Neural cell (in vitro differentiated cells): ENCODE measurements at regions not wholly inside any gene's neighbourhood (a gene's known extent, or its start where the extent isn't known, plus 50 kb on each side); places are given as distances from the start of the nearest gene placed in this dataset.
A peak's percentile ranks its signal among the peaks of the same experiment; 100 is the strongest.

Source experiments
- H2AFZ ChIP-seq: fragments of 200-600, 300-800 bp; sonication (generic), shearing (Covaris generic); 2 replicates; pipeline ENCODE4 v1.6.0; 2014; ENCODE audit warnings: low read depth, mild to moderate bottlenecking, antibody characterized with exemption, low read length, moderate library complexity
- H3F3A ChIP-seq: fragments of 200-600 bp; shearing (Covaris generic); 2 replicates; pipeline ENCODE4 v1.6.1; 2016; ENCODE audit warnings: mild to moderate bottlenecking, moderate library complexity, mixed read lengths, antibody characterized with exemption, low read length; ENCODE audit not compliant: insufficient read depth, poor library complexity, severe bottlenecking
- H3K27ac ChIP-seq: fragments of 200-600, 300-800 bp; sonication (generic), shearing (Covaris generic); 2 replicates; pipeline ENCODE4 v1.5.1; 2014; ENCODE audit warnings: mild to moderate bottlenecking, low read length, moderate library complexity
- H3K27me3 ChIP-seq: fragments of 300-800, 200-600 bp; sonication (generic), shearing (Covaris generic); 2 replicates; pipeline ENCODE4 v1.6.0; 2014; ENCODE audit warnings: mild to moderate bottlenecking, low read depth, low read length, moderate library complexity; ENCODE audit not compliant: insufficient read depth
- H3K36me3 ChIP-seq: fragments of 300-800, 200-600 bp; sonication (generic), shearing (Covaris generic); 2 replicates; pipeline ENCODE4 v1.5.1; 2014; ENCODE audit warnings: mild to moderate bottlenecking, antibody characterized with exemption, low read length, moderate library complexity; ENCODE audit not compliant: insufficient read depth
- H3K4me2 ChIP-seq: fragments of 300-800, 200-600 bp; sonication (generic), shearing (Covaris generic); 2 replicates; pipeline ENCODE4 v1.6.0; 2014; ENCODE audit warnings: mild to moderate bottlenecking, low read length
- H3K4me3 ChIP-seq: fragments of 300-800, 200-600 bp; sonication (generic), shearing (Covaris generic); 2 replicates; pipeline ENCODE4 v1.5.1; 2014; ENCODE audit warnings: mild to moderate bottlenecking, low read length, moderate library complexity
- H3K79me2 ChIP-seq: fragments of 200-600 bp; shearing (Covaris generic); replicated peaks from 2 replicates; pipeline ENCODE4 v1.6.0; 2014; ENCODE audit warnings: mild to moderate bottlenecking, low read length, moderate library complexity; ENCODE audit not compliant: insufficient read depth
- H3K9ac ChIP-seq: fragments of 300-800, 200-600 bp; sonication (generic), shearing (Covaris generic); 2 replicates; pipeline ENCODE4 v1.6.1; 2016; ENCODE audit warnings: mild to moderate bottlenecking, low read length, mixed read lengths
- H3K9me2 ChIP-seq: fragments of 200-600 bp; shearing (Covaris generic); 2 replicates; pipeline ENCODE4 v1.6.1; 2016; ENCODE audit warnings: mild to moderate bottlenecking, low read length, mixed read lengths; ENCODE audit not compliant: insufficient read depth
- H3K9me3 ChIP-seq: fragments of 200-600, 300-800 bp; sonication (generic), shearing (Covaris generic); 2 replicates; pipeline ENCODE4 v1.6.1; 2016; ENCODE audit warnings: mild to moderate bottlenecking, mixed run types, low read length, moderate library complexity, mixed read lengths
- H4K20me1 ChIP-seq: fragments of 200-600 bp; shearing (Covaris generic); 2 replicates; pipeline ENCODE4 v1.6.1; 2016; ENCODE audit warnings: mild to moderate bottlenecking, mixed run types; ENCODE audit not compliant: insufficient read depth
- EP300 ChIP-seq: fragments of 450-650 bp; conservative IDR thresholded peaks from 2 replicates; pipeline ENCODE4 v1.6.1; 2014; ENCODE audit warnings: antibody characterized with exemption, mild to moderate bottlenecking, moderate library complexity; ENCODE audit not compliant: poor library complexity, severe bottlenecking
- EZH2 ChIP-seq: fragments of 200-600, 300-800 bp; shearing (Covaris generic), sonication (generic); IDR thresholded peaks from 2 replicates; pipeline ENCODE4 v1.6.1; 2014; ENCODE audit warnings: antibody characterized with exemption, low read length, borderline replicate concordance, mild to moderate bottlenecking; ENCODE audit not compliant: insufficient read depth, poor library complexity, severe bottlenecking
- MXI1 ChIP-seq: fragments of 450-650 bp; conservative IDR thresholded peaks from 2 replicates; pipeline ENCODE4 v1.6.1; 2014; ENCODE audit warnings: antibody characterized with exemption, mild to moderate bottlenecking; ENCODE audit not compliant: poor library complexity, severe bottlenecking
- POLR2AphosphoS5 ChIP-seq: IDR thresholded peaks from 2 replicates; pipeline ENCODE4 v1.6.1; 2012
- RAD21 ChIP-seq: fragments of 450-650 bp; conservative IDR thresholded peaks from 2 replicates; pipeline ENCODE4 v1.6.1; 2014; ENCODE audit warnings: antibody characterized with exemption, mild to moderate bottlenecking, moderate library complexity
- SMC3 ChIP-seq: fragments of 450-650 bp; conservative IDR thresholded peaks from 2 replicates; pipeline ENCODE4 v1.6.1; 2014; ENCODE audit warnings: antibody characterized with exemption, mild to moderate bottlenecking, moderate library complexity; ENCODE audit not compliant: poor library complexity
- TAF1 ChIP-seq: IDR thresholded peaks from 2 replicates; pipeline ENCODE4 v1.6.1; 2012; ENCODE audit warnings: low read depth
- TF ChIP-seq, protein P1 (sequence below): fragments of 450-650 bp; IDR thresholded peaks from 2 replicates; pipeline ENCODE4 v1.5.1; 2014; ENCODE audit warnings: antibody characterized with exemption, mild to moderate bottlenecking, moderate library complexity; ENCODE audit not compliant: poor library complexity, severe bottlenecking
- TF ChIP-seq, protein P2 (sequence below): IDR thresholded peaks from 2 replicates; pipeline ENCODE4 v1.6.1; 2012; ENCODE audit warnings: borderline replicate concordance

DNA sequence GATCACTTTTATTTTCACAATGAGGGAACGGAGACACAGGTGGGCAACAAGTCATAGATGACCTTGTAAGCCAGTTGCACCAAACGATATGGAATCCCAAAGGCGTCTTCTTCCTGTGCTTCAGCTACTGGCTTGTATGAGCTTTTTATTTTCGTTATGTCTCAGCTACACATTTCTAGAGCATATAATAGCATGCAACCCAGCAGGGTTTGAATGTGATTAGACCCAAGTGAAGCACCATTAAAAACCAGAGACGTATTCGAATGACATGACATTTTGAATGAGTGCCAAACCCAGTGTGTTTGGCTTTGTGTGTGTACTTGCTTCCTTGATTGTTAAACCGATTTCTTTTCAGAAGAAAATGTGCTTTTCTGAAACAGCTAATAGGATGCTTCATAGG lies 963.2 kb upstream of the CELF2 start:
- Histone ChIP-seq H3K4me2 (no peak overlapping the region), H3K9me2 (no peaks in the 10 kb centered on the region), H3K79me2 (no peaks in the 10 kb centered on the region), H3K27ac (peak overlapping the region; percentile 25), H3K36me3 (no peaks in the 10 kb centered on the region), H3K27me3 (no peaks in the 10 kb centered on the region), H2AFZ (no peak overlapping the region), H3F3A (peaks cover 6% of the 10 kb centered on the region), H4K20me1 (no peaks in the 10 kb centered on the region), H3K9me3 (no peaks in the 10 kb centered on the region), H3K4me3 (no peak overlapping the region), H3K9ac (no peak overlapping the region)
- TF ChIP-seq RAD21 (peak; percentile 15), EP300 (peak; percentile 44), MXI1 (no peak)
- TF ChIP-seq, protein P1, sequence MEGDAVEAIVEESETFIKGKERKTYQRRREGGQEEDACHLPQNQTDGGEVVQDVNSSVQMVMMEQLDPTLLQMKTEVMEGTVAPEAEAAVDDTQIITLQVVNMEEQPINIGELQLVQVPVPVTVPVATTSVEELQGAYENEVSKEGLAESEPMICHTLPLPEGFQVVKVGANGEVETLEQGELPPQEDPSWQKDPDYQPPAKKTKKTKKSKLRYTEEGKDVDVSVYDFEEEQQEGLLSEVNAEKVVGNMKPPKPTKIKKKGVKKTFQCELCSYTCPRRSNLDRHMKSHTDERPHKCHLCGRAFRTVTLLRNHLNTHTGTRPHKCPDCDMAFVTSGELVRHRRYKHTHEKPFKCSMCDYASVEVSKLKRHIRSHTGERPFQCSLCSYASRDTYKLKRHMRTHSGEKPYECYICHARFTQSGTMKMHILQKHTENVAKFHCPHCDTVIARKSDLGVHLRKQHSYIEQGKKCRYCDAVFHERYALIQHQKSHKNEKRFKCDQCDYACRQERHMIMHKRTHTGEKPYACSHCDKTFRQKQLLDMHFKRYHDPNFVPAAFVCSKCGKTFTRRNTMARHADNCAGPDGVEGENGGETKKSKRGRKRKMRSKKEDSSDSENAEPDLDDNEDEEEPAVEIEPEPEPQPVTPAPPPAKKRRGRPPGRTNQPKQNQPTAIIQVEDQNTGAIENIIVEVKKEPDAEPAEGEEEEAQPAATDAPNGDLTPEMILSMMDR, result no peak

DNA sequence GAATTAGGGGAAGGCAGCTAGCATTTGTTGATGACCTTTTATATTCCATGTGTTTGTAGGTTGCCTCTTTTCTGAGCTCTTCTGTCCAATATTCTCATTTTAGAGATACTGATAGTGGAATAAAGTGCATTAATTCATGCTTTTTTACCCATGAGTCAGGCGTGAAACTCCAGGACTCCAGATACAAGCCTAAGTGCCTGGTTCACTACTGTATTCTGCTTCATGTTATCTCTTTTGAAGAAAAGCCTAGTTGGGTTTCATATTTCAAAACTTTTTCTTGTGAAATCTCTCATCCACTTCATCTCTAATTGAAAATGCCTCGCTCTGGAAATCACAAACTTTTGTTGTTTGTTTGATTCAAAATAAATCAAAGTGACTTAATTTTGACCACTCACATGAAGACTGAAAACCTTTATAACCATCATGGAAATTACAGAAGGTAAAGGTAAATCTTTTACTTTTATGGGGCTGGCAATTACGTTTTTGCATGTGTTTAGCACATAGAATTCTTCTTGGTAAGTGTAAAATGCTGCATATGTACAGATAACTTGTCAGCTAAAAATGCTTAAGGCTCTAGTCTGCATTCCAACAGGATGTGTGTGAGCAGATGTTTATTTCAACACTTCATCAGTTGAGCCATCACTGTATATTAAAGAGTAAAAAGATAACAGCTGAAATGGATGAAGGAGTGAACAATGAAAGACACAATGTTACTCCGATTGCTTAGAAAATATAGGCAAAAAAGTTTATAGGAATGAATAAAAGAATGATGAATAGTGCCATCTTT lies 961.8 kb upstream of the CELF2 start:
- Histone ChIP-seq H3F3A (peaks cover 6% of the 10 kb centered on the region), H3K9me3 (no peaks in the 10 kb centered on the region), H3K9me2 (no peaks in the 10 kb centered on the region), H4K20me1 (no peaks in the 10 kb centered on the region), H3K36me3 (no peaks in the 10 kb centered on the region), H2AFZ (no peak overlapping the region), H3K4me2 (no peak overlapping the region), H3K4me3 (no peak overlapping the region), H3K9ac (no peak overlapping the region), H3K79me2 (no peaks in the 10 kb centered on the region), H3K27me3 (no peaks in the 10 kb centered on the region), H3K27ac (no peak overlapping the region)
- no peak for TF ChIP-seq POLR2AphosphoS5
- TF ChIP-seq, protein P1, result no peak
- TF ChIP-seq EZH2, result no peak
- TF ChIP-seq TAF1, result no peak
- TF ChIP-seq EP300, result no peak
- no peak for TF ChIP-seq MXI1
- no peak for TF ChIP-seq RAD21
- TF ChIP-seq, protein P2, sequence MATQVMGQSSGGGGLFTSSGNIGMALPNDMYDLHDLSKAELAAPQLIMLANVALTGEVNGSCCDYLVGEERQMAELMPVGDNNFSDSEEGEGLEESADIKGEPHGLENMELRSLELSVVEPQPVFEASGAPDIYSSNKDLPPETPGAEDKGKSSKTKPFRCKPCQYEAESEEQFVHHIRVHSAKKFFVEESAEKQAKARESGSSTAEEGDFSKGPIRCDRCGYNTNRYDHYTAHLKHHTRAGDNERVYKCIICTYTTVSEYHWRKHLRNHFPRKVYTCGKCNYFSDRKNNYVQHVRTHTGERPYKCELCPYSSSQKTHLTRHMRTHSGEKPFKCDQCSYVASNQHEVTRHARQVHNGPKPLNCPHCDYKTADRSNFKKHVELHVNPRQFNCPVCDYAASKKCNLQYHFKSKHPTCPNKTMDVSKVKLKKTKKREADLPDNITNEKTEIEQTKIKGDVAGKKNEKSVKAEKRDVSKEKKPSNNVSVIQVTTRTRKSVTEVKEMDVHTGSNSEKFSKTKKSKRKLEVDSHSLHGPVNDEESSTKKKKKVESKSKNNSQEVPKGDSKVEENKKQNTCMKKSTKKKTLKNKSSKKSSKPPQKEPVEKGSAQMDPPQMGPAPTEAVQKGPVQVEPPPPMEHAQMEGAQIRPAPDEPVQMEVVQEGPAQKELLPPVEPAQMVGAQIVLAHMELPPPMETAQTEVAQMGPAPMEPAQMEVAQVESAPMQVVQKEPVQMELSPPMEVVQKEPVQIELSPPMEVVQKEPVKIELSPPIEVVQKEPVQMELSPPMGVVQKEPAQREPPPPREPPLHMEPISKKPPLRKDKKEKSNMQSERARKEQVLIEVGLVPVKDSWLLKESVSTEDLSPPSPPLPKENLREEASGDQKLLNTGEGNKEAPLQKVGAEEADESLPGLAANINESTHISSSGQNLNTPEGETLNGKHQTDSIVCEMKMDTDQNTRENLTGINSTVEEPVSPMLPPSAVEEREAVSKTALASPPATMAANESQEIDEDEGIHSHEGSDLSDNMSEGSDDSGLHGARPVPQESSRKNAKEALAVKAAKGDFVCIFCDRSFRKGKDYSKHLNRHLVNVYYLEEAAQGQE, result no peak
- no peak for TF ChIP-seq SMC3
